ENCODE measurements at regions not wholly inside any gene's neighbourhood (a gene's known extent, or its start where the extent isn't known, plus 50 kb on each side); places are given as distances from the start of the nearest gene placed in this dataset.

GRCh38 chr2:23220513-23221094 is 164.4 kb upstream of the KLHL29 start:
- intact Hi-C loops (cut with micrococcal nuclease) (no loop called here), in situ Hi-C loops (cut with MboI; ENCODE audit: low sequenced_read_pairs) (no loop called here), dilution Hi-C loops (cut with HindIII; ENCODE audit: low sequenced_read_pairs, unreplicated experiment) (no loop called here)
- no peak overlapping the region for H2AFZ ChIP-seq (replicated peaks; ENCODE audit: low read length, poor library complexity)
- H3K23ac ChIP-seq (ENCODE audit: low read depth, low read length) = no peak overlapping the region
- H4K8ac ChIP-seq (ENCODE audit: low read depth in 2 of 2, low read length in 2 of 2) = no peak overlapping the region
- no peak overlapping the region for H3K9ac ChIP-seq (ENCODE audit: low read depth, low read length)
- no peak overlapping the region for H3K18ac ChIP-seq (ENCODE audit: low read depth, low read length)
- no peak overlapping the region for H3K27ac ChIP-seq (ENCODE audit: insufficient read depth, low read length)
- H3K4me1 ChIP-seq (ENCODE audit: control insufficient read depth, insufficient read depth, low read length) = no peaks in the 10 kb centered on the region
- ATAC-seq (ENCODE audit: low read depth) (no peak), DNase-seq (no peak)
- TF ChIP-seq MAFK (IDR thresholded peaks at IDR 0.05; ENCODE audit: low read depth, low read length) (no peak), SMC3 (IDR thresholded peaks at IDR 0.05; ENCODE audit: low read depth, low read length) (no peak), CHD1 (IDR thresholded peaks at IDR 0.05; ENCODE audit: low read depth, low read length) (no peak), CTCF (conservative IDR thresholded peaks at IDR 0.05; ENCODE audit: low read depth, low read length) (no peak), CEBPB (IDR thresholded peaks at IDR 0.05; ENCODE audit: low read depth, low read length) (no peak), FOS (IDR thresholded peaks at IDR 0.05; ENCODE audit: low read depth, low read length) (no peak), BHLHE40 (IDR thresholded peaks at IDR 0.05; ENCODE audit: low read depth, low read length) (no peak), MXI1 (IDR thresholded peaks at IDR 0.05; ENCODE audit: borderline replicate concordance, low read depth, low read length) (no peak), USF2 (IDR thresholded peaks at IDR 0.05; ENCODE audit: low read depth, low read length) (no peak), ELK1 (IDR thresholded peaks at IDR 0.05; ENCODE audit: borderline replicate concordance, low read depth, low read length) (no peak), RCOR1 (IDR thresholded peaks at IDR 0.05; ENCODE audit: insufficient replicate concordance, low read length) (no peak), NFE2L2 (IDR thresholded peaks at IDR 0.05; ENCODE audit: low read depth, low read length) (no peak), POLR2A (IDR thresholded peaks at IDR 0.05; ENCODE audit: low read depth, low read length) (no peak)
- no peak overlapping the region for H4K5ac ChIP-seq (ENCODE audit: low read depth, low read length)
- H3K9me1 ChIP-seq (ENCODE audit: insufficient read depth, low read length) = no peaks in the 10 kb centered on the region
- H3K4me2 ChIP-seq (ENCODE audit: low read depth, low read length) = no peak overlapping the region
- WGBS, 2 experiments (ENCODE audit: extremely low coverage in 2 of 2, insufficient read length in 1 of 2) = no CpG with 5 or more reads among the region's 2 CpGs
- H2AK9ac ChIP-seq (replicated peaks; ENCODE audit: low read depth, low read length, poor library complexity) = no peak overlapping the region
- BruUV-seq (replicated peaks) = no TSS peak
- H3K79me1 ChIP-seq (ENCODE audit: low read depth in 1 of 2, low read length in 2 of 2) = no peaks in the 10 kb centered on the region
- ChIA-PET CTCF (no interaction called here), POLR2A (ENCODE audit: unreplicated experiment) (no interaction called here)
- no peak overlapping the region for H3K4ac ChIP-seq (ENCODE audit: low read depth, low read length)
- H2BK20ac ChIP-seq (ENCODE audit: low read depth, low read length) = no peak overlapping the region
- H3K4me3 ChIP-seq (ENCODE audit: insufficient read depth, low read depth, low read length) = no peak overlapping the region
- no peak overlapping the region for H3K14ac ChIP-seq (replicated peaks; ENCODE audit: low read depth, low read length)
- H3K9me3 ChIP-seq (ENCODE audit: control insufficient read depth, insufficient read depth, low read length) = no peaks in the 10 kb centered on the region
- no peaks in the 10 kb centered on the region for H3K36me3 ChIP-seq (ENCODE audit: control insufficient read depth, insufficient read depth, low read length)
- no peak overlapping the region for H2BK15ac ChIP-seq (ENCODE audit: low read depth, low read length)
- no peak overlapping the region for H4K91ac ChIP-seq (ENCODE audit: insufficient read depth, low read depth, low read length)
- no peak overlapping the region for H2BK120ac ChIP-seq (ENCODE audit: low read depth, low read length)
- no peaks in the 10 kb centered on the region; the same call in 1 of the 2 replicates for H3K27me3 ChIP-seq (ENCODE audit: control insufficient read depth, insufficient read depth, low read length)
- no peak overlapping the region for H2BK5ac ChIP-seq (ENCODE audit: low read depth, low read length, poor library complexity, severe bottlenecking)
- H2AK5ac ChIP-seq (ENCODE audit: low read depth, low read length) = no peak overlapping the region
- H4K20me1 ChIP-seq (ENCODE audit: insufficient read depth, low read length) = no peaks in the 10 kb centered on the region
- H3K56ac ChIP-seq (ENCODE audit: extremely low read depth, insufficient read depth, low read length) = no peak overlapping the region

All from IMR-90 (cell line).